Astrocyte (in vitro differentiated cells and primary cell): ENCODE measurements at regions not wholly inside any gene's neighbourhood (a gene's known extent, or its start where the extent isn't known, plus 50 kb on each side); places are given as distances from the start of the nearest gene placed in this dataset.

ENCODE experiments used
- DNase-seq: peaks from one replicate; pipeline ENCODE4 v3.0.0-alpha.2; 2010; ENCODE audit warnings: low read depth
- FAIRE-seq: peaks from 2 replicates; lab custom pipeline; 2011; peaks lifted over from hg19 to GRCh38; lab: Jason Lieb, UNC
- H2AFZ ChIP-seq: 2 replicates; pipeline ENCODE4 v1.6.0; 2012; ENCODE audit warnings: low read depth, low read length, inconsistent platforms
- H3K27ac ChIP-seq: 2 replicates; pipeline ENCODE4 v1.5.1; 2011; ENCODE audit warnings: low read depth, low read length, inconsistent platforms
- H3K27me3 ChIP-seq: 2 replicates; pipeline ENCODE4 v1.6.0; 2011; ENCODE audit warnings: low read length, inconsistent platforms; ENCODE audit not compliant: insufficient read depth
- H3K36me3 ChIP-seq: 2 replicates; pipeline ENCODE4 v1.5.1; 2011; ENCODE audit warnings: low read length, inconsistent platforms; ENCODE audit not compliant: insufficient read depth
- H3K4me1 ChIP-seq: 2 replicates; pipeline ENCODE4 v1.5.1; 2011; ENCODE audit warnings: low read length, inconsistent platforms; ENCODE audit not compliant: insufficient read depth
- H3K4me2 ChIP-seq: 2 replicates; pipeline ENCODE4 v1.6.0; 2012; ENCODE audit warnings: low read length, inconsistent platforms
- H3K4me3 ChIP-seq: 2 replicates; pipeline ENCODE4 v1.5.1; 2011; ENCODE audit warnings: low read depth, mild to moderate bottlenecking, low read length, inconsistent platforms; ENCODE audit not compliant: insufficient read depth
- H3K79me2 ChIP-seq: 2 replicates; pipeline ENCODE4 v1.6.0; 2012; ENCODE audit warnings: mild to moderate bottlenecking, low read length, inconsistent platforms; ENCODE audit not compliant: insufficient read depth
- H3K9ac ChIP-seq: 2 replicates; pipeline ENCODE4 v1.6.0; 2012; ENCODE audit warnings: mild to moderate bottlenecking, low read length, inconsistent platforms
- H3K9me3 ChIP-seq: 2 replicates; pipeline ENCODE4 v1.5.1; 2012; ENCODE audit warnings: low read depth, mild to moderate bottlenecking, low read length, inconsistent platforms; ENCODE audit not compliant: insufficient read depth
- H4K20me1 ChIP-seq: 2 replicates; pipeline ENCODE4 v1.6.0; 2012; ENCODE audit warnings: low read length, inconsistent platforms; ENCODE audit not compliant: insufficient read depth
- H3K27ac Mint-ChIP-seq: one replicate; pipeline ENCODE4 v1.8.0; 2021; ENCODE audit warnings: mild to moderate bottlenecking, mixed read lengths; ENCODE audit not compliant: unreplicated experiment
- H3K27me3 Mint-ChIP-seq: one replicate; pipeline ENCODE4 v1.8.0; 2021; ENCODE audit warnings: low read depth, mixed read lengths; ENCODE audit not compliant: unreplicated experiment
- H3K36me3 Mint-ChIP-seq: one replicate; pipeline ENCODE4 v1.8.0; 2021; ENCODE audit warnings: low read depth, mixed read lengths; ENCODE audit not compliant: unreplicated experiment
- H3K4me1 Mint-ChIP-seq: one replicate; pipeline ENCODE4 v1.8.0; 2021; ENCODE audit warnings: low read depth, mixed read lengths; ENCODE audit not compliant: unreplicated experiment
- H3K4me3 Mint-ChIP-seq: one replicate; pipeline ENCODE4 v1.8.0; 2021; ENCODE audit warnings: mild to moderate bottlenecking, moderate library complexity, mixed read lengths; ENCODE audit not compliant: unreplicated experiment
- H3K9me3 Mint-ChIP-seq: one replicate; pipeline ENCODE4 v1.8.0; 2021; ENCODE audit warnings: mild to moderate bottlenecking, mixed read lengths; ENCODE audit not compliant: unreplicated experiment
- EZH2 ChIP-seq: IDR thresholded peaks from 2 replicates; pipeline ENCODE4 v1.6.1; 2012; ENCODE audit warnings: mild to moderate bottlenecking, low read length, inconsistent platforms; ENCODE audit not compliant: insufficient read depth
- TF ChIP-seq, protein P1 (sequence below): IDR thresholded peaks from 2 replicates; pipeline ENCODE4 v1.5.1; 2011; ENCODE audit warnings: low read depth, mild to moderate bottlenecking, inconsistent platforms, low read length, moderate library complexity; ENCODE audit not compliant: insufficient read depth

DNA sequence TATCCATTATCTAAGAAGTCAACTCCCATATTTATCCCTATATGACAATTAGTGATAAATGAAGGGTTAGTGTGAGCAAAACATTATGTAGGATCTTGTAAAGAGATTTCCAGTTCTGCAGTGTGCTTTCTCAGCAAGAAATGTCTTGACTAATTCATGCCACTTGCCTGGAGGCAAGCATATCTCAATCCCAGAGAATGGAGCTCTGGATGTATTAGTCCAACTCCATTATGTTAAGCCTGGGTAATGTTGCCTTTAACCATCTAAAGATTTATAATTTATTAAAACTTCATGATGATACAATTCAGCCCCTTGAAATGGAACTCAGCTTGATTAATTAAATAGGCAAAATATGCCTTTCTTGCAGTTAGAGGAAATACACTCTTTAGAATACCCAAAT, 1079.9 kb upstream of the LRRTM3 start:
- no peak for FAIRE-seq
- no peaks in the 10 kb centered on the region for H3K27me3 ChIP-seq
- H3K36me3 Mint-ChIP-seq = no peaks in the 10 kb centered on the region
- no peak overlapping the region for H3K27ac Mint-ChIP-seq
- no peaks in the 10 kb centered on the region for H4K20me1 ChIP-seq
- H2AFZ ChIP-seq = no peak overlapping the region
- no peaks in the 10 kb centered on the region for H3K9me3 ChIP-seq
- H3K4me2 ChIP-seq = no peak overlapping the region
- H3K9me3 Mint-ChIP-seq = no peaks in the 10 kb centered on the region
- no peak overlapping the region for H3K4me3 ChIP-seq
- H3K4me1 Mint-ChIP-seq = no peaks in the 10 kb centered on the region
- no peak overlapping the region for H3K4me3 Mint-ChIP-seq
- H3K4me1 ChIP-seq = no peaks in the 10 kb centered on the region
- no peaks in the 10 kb centered on the region for H3K27me3 Mint-ChIP-seq
- TF ChIP-seq EZH2 = no peak
- TF ChIP-seq, protein P1, sequence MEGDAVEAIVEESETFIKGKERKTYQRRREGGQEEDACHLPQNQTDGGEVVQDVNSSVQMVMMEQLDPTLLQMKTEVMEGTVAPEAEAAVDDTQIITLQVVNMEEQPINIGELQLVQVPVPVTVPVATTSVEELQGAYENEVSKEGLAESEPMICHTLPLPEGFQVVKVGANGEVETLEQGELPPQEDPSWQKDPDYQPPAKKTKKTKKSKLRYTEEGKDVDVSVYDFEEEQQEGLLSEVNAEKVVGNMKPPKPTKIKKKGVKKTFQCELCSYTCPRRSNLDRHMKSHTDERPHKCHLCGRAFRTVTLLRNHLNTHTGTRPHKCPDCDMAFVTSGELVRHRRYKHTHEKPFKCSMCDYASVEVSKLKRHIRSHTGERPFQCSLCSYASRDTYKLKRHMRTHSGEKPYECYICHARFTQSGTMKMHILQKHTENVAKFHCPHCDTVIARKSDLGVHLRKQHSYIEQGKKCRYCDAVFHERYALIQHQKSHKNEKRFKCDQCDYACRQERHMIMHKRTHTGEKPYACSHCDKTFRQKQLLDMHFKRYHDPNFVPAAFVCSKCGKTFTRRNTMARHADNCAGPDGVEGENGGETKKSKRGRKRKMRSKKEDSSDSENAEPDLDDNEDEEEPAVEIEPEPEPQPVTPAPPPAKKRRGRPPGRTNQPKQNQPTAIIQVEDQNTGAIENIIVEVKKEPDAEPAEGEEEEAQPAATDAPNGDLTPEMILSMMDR = no peak
- no peak overlapping the region for H3K9ac ChIP-seq
- no peaks in the 10 kb centered on the region for H3K36me3 ChIP-seq
- no peak overlapping the region for H3K27ac ChIP-seq
- H3K79me2 ChIP-seq = no peaks in the 10 kb centered on the region
- no peak for DNase-seq

DNA sequence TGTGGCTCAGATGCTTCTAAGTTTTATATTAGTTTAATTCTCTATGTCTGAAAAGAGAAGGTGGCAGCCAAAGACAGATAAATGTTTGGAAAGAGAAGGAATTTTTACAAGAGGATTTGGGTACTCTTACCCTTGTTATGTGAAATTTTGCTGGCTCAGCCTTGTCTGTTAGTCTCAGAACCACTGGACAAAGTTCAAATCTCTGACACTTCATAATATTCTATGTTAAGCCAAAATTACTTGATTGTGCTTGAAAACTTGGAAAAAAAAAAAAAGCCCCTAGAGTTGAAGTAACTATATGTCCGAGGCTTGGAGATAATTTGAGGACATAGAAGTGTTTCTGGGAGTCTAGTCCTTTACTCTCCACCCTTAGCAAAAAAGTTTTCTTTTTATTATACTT, 1079.3 kb upstream of the LRRTM3 start:
- Mint-ChIP-seq H3K9me3 (no peaks in the 10 kb centered on the region), H3K4me1 (no peaks in the 10 kb centered on the region), H3K27ac (no peak overlapping the region), H3K4me3 (no peak overlapping the region), H3K27me3 (no peaks in the 10 kb centered on the region), H3K36me3 (no peaks in the 10 kb centered on the region)
- FAIRE-seq (no peak), DNase-seq (no peak)
- Histone ChIP-seq H3K4me2 (no peak overlapping the region), H3K27me3 (no peaks in the 10 kb centered on the region), H3K9me3 (no peaks in the 10 kb centered on the region), H2AFZ (no peak overlapping the region), H3K4me3 (no peak overlapping the region), H3K9ac (no peak overlapping the region), H3K4me1 (no peaks in the 10 kb centered on the region), H3K27ac (no peak overlapping the region), H3K36me3 (no peaks in the 10 kb centered on the region), H4K20me1 (no peaks in the 10 kb centered on the region), H3K79me2 (no peaks in the 10 kb centered on the region)
- TF ChIP-seq, protein P1 = no peak
- no peak for TF ChIP-seq EZH2

DNA sequence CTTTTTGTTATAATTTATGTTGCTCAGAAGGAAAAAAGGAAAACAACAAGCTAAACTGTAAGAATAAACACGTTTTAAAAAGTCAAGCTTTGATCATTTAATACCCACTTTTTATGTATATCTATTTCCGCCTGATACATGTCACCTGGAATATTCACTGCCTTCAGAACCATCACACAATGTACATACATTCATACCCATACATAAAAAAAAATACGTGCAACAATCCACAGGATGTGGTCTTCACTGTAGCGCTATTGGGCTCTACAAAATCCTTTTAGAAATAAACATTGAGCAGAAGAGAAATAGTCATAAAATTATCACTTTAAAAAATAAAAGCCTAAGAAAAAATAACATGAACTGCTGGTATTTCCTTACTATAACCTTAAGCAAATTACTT, 1078.9 kb upstream of the LRRTM3 start:
- Mint-ChIP-seq H3K4me1 (no peaks in the 10 kb centered on the region), H3K27ac (no peak overlapping the region), H3K4me3 (no peak overlapping the region), H3K36me3 (no peaks in the 10 kb centered on the region), H3K9me3 (no peaks in the 10 kb centered on the region), H3K27me3 (no peaks in the 10 kb centered on the region)
- Histone ChIP-seq H2AFZ (no peak overlapping the region), H3K4me2 (no peak overlapping the region), H4K20me1 (no peaks in the 10 kb centered on the region), H3K36me3 (no peaks in the 10 kb centered on the region), H3K9ac (no peak overlapping the region), H3K79me2 (no peaks in the 10 kb centered on the region), H3K9me3 (no peaks in the 10 kb centered on the region), H3K4me1 (no peaks in the 10 kb centered on the region), H3K27me3 (no peaks in the 10 kb centered on the region), H3K27ac (no peak overlapping the region), H3K4me3 (no peak overlapping the region)
- no peak for DNase-seq
- TF ChIP-seq, protein P1 = no peak
- TF ChIP-seq EZH2 = no peak
- FAIRE-seq = no peak
